ES-I3 (cell line): ENCODE measurements at regions not wholly inside any gene's neighbourhood (a gene's known extent, or its start where the extent isn't known, plus 50 kb on each side); places are given as distances from the start of the nearest gene placed in this dataset.
"Not testable (repeated sequence)": the region's sequence is repeated elsewhere in the genome, so short reads cannot be mapped to it uniquely, and the experiment has no call there.

ENCODE experiments used
- H3K36me3 ChIP-seq: 2 replicates; pipeline ENCODE4 v1.6.1; 2013; ENCODE audit warnings: mild to moderate bottlenecking, low read length, control low read depth, moderate library complexity; ENCODE audit not compliant: insufficient read depth
- H3K4me1 ChIP-seq: 2 replicates; pipeline ENCODE4 v1.6.1; 2013; ENCODE audit warnings: mild to moderate bottlenecking, control low read depth, low read length; ENCODE audit not compliant: insufficient read depth
- H3K9ac ChIP-seq: 2 replicates; pipeline ENCODE4 v1.6.1; 2013; ENCODE audit warnings: low read depth, mild to moderate bottlenecking, low read length, moderate library complexity
- H3K9me3 ChIP-seq: 2 replicates; pipeline ENCODE4 v1.6.1; 2013; ENCODE audit warnings: mild to moderate bottlenecking, low read length, moderate library complexity; ENCODE audit not compliant: control insufficient read depth, insufficient read depth

DNA sequence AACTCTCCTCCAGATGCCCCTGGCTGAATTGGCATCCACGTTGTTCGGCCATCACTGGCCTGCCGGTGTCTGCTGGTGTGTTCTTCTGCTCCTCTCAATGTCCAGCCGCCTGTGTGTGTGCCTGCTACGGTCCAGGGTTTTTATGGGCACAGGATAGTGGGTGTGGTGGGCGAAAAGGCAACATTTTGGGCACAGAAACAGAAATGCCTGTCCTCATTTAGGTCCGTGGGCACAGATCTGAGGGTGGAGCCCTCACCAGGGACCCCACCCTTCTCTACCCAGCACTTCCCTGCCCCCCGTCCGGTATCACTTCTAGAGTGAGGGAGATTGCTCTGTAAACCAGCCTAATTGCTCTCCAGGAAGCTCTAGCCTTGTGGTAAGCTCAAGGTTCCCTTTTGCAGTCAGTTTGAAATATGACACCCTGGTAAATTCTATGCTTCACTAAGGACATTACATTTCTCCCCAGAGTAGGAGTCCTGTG is 410.1 kb downstream of the MAT2B start:
- no peak overlapping the region for H3K9ac ChIP-seq
- H3K9me3 ChIP-seq, result no peaks in the 10 kb centered on the region
- H3K4me1 ChIP-seq, result peaks cover 9% of the 10 kb centered on the region

DNA sequence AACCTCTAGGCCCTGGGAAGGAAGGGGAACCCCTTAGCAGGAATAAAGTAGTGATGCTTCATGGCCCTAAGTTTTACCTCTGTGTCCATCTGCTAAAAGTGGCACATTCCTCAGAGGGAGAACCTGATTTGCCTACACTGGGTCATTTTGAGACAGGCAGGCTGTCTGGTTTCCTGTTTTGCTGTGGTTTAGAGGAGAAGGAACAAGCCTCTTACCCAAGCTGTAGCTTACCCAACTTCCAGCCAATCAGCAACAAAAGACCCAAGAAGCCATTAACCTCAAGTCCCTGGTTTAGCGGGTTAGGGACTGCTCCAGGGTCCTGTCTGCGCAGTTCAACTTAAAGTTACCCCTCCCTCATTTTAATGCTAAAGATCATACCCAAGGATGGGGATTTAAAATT is 411.0 kb downstream of the MAT2B start:
- Histone ChIP-seq H3K4me1 (peaks cover 9% of the 10 kb centered on the region), H3K9ac (no peak overlapping the region), H3K9me3 (no peaks in the 10 kb centered on the region), H3K36me3 (no peaks in the 10 kb centered on the region)

More for the DNA sequence above, 410.1 kb downstream of the MAT2B start:
- no peaks in the 10 kb centered on the region for H3K36me3 ChIP-seq

DNA sequence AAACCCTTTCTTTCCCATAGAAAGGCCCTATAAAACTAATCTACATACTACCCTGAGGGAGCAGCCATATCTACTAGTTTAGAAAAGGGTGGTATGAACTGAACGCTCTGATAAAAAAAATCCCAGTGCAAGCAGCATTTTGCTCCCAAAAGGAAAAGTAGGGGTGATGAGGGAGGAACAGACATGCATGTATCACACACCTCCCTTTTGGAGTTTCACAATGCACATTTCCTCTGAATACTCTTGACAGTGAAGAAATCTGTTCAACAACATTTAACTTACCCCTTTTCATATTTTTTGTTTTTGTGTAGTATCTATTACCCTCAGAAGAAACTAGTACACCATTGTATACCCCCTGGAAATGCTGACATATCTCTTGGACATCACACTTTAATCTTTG is 411.4 kb downstream of the MAT2B start:
- H3K9me3 ChIP-seq, result no peaks in the 10 kb centered on the region
- H3K36me3 ChIP-seq, result no peaks in the 10 kb centered on the region
- H3K9ac ChIP-seq, result no peak overlapping the region
- peaks cover 9% of the 10 kb centered on the region for H3K4me1 ChIP-seq

DNA sequence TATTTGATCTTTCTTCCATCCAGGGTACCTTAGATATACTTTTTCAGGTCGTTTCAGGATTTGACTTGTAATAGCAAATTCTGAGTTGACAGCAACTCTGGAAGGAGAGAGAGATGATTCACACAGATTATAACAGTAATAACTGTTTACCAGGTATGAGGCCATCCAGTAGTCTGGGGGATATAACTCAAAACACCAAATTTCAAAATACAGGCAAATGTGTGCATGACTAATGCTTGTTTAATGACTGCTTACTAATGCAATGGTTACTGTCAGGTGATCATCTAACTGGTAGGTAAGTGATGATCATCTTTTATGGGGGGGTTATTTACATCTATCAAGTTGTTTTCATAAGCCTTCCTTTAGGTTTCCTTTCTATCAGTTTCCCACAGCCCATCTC is 412.3 kb downstream of the MAT2B start:
- no peaks in the 10 kb centered on the region for H3K36me3 ChIP-seq
- no peaks in the 10 kb centered on the region for H3K9me3 ChIP-seq
- peaks cover 9% of the 10 kb centered on the region for H3K4me1 ChIP-seq
- no peak overlapping the region for H3K9ac ChIP-seq

DNA sequence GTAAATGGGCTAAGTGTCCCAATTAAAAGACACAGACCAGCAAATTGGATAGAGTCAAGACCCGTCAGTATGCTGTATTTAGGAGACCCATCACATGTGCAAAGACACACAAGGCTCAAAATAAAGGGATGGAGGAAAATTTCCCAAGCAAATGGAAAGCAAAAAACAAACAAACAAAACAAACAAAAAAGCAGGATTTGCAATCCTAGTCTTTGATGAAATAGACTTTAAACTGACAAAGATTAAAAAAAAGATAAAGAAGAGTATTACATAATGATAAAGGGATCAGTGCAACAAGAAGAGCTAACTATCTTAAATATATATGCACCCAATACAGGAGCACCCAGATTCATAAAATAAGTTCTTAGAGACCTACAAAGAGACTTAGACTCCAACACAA is 429.6 kb downstream of the MAT2B start:
- not testable (repeated sequence) for H3K4me1 ChIP-seq, H3K9me3 ChIP-seq, H3K36me3 ChIP-seq, H3K9ac ChIP-seq

DNA sequence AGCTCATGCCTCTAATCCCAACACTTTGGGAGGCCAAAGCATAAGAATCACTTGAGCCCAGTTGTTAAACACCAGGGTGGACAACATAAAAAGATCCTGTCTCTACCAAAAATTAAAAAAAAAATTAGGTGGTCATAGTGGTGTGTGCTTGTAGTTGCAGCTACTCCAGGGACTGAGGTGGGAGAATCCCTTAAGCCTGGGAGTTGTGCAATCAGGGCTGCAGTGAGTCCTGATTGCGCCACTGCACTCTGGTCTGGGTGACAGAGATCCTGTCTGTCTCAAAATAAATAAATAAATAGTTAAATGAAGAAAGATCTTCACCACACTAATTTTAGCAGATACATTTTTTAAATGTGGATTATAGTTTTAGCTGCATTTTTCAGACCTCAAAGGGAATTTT is 433.2 kb downstream of the MAT2B start:
- no peak overlapping the region for H3K9ac ChIP-seq
- H3K36me3 ChIP-seq, result no peaks in the 10 kb centered on the region
- H3K9me3 ChIP-seq, result no peaks in the 10 kb centered on the region
- no peaks in the 10 kb centered on the region for H3K4me1 ChIP-seq

DNA sequence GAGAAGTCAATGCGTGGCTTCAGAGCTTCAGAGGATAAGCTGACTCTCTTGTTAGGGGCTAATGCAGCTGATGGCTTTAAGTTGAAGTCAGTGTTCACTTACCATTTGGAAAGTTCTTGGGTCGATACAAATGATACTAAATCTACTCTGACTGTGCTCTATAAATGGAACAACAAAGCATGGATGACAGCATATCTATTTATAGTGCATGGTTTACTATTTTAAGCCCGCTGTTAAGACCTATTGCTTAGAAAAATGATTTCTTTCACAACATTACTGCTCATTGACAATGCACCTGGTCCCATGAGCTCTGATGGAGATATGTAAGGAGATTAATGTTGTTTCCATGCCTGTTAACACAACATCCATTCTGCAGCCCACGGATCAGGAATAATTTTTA is 435.7 kb downstream of the MAT2B start:
- Histone ChIP-seq H3K9me3 (no peaks in the 10 kb centered on the region), H3K4me1 (no peaks in the 10 kb centered on the region), H3K36me3 (no peaks in the 10 kb centered on the region), H3K9ac (no peak overlapping the region)

DNA sequence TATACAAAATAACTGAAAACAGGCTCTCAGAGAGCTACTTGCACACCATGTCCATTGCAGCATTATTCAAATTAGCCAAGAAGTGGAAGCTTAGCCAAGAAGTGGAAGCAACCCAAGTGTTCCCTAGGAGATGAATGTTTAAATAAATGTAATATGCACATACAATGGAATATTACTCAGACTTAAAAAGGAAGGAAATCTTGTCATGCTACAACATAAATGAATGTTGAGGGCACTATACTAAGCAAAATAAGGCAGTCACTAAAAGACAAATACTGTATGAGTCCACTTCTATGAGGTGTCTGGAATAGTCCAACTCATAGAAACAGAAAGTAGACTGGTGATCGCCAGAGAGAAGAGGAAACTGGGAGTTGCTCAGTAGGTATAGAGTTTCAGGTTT is 438.1 kb downstream of the MAT2B start:
- no peaks in the 10 kb centered on the region for H3K36me3 ChIP-seq
- H3K9me3 ChIP-seq, result no peaks in the 10 kb centered on the region
- no peak overlapping the region for H3K9ac ChIP-seq
- no peaks in the 10 kb centered on the region for H3K4me1 ChIP-seq

DNA sequence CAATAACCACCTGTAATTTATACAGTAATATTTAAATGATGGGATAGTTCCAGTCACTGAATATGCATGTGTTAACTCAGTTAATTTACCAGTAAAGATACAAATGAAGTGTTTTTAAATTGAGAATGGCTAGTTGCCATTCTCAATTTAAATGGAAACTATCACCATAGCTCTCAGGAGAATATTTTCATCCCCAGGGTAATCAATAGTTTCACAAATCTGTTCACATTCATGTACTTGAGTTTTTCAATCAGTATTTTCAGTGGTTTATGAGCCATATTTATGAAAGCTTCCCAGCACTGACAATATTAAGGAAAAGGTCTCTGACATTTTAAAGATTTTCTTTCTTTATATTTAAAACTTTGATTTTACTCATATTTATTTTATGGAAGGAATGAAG is 439.3 kb downstream of the MAT2B start:
- Histone ChIP-seq H3K9me3 (no peaks in the 10 kb centered on the region), H3K4me1 (no peaks in the 10 kb centered on the region), H3K9ac (no peak overlapping the region), H3K36me3 (no peaks in the 10 kb centered on the region)

DNA sequence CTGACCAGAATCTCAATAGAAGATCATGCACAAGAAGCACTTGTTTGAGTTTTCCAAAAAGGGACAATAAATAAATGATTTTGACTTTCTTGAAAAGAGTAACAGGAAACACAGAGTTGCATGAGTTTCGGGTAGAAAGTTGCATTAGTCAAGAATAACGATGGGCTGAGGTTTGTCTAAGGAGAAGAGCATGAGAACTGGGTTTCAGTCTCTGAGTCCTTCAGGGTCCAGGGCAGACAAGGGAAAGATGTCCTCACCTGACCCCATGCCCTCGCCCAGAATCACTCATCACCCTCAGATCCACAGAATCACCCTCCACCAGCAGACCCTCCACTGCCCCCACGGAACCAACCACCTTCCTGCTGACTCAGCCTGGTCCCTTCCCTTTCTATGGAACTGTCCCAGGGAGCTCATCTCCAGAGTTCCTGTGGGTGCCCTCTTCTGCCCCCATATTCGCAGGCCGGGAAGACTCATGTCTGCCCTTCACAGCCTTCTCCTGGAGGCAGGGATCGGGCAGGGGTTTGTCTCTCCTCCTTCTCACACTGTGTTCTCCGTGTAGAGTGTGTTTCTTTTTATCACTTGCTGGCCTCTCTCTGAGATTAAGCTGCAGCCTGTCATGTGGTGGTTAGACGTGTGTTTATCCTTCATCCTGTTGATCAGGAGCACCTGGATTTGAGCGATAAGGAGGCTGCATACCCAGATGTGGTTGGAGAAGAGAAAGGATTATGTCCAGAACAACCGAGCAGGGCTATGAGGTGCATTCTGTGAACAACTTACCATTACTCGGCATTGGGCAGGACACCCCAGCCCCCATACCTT is 442.6 kb downstream of the MAT2B start:
- H3K4me1 ChIP-seq, result no peaks in the 10 kb centered on the region
- H3K9me3 ChIP-seq, result no peaks in the 10 kb centered on the region
- H3K9ac ChIP-seq, result no peak overlapping the region
- no peaks in the 10 kb centered on the region for H3K36me3 ChIP-seq

DNA sequence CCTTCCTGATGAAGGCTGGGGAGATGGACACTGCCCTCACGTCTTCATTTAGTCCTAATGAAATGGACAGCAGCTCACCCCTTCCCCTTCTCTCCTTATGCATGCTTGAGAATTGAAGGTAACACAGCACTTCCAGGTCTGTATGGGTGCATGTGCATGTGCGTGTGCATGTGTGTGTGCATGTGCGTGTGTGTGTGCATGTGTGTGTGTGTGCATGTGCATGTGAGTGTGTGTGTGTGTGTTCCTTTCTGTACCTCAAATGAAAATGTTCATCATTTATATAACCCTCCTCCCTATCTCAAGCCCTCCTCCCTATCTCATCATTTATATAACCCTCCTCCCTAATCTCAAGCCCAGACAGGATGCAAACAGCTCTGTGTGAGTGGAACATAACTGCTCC is 444.8 kb downstream of the MAT2B start:
- H3K36me3 ChIP-seq, result no peaks in the 10 kb centered on the region
- H3K9ac ChIP-seq, result no peak overlapping the region
- no peaks in the 10 kb centered on the region for H3K4me1 ChIP-seq
- H3K9me3 ChIP-seq, result no peaks in the 10 kb centered on the region

DNA sequence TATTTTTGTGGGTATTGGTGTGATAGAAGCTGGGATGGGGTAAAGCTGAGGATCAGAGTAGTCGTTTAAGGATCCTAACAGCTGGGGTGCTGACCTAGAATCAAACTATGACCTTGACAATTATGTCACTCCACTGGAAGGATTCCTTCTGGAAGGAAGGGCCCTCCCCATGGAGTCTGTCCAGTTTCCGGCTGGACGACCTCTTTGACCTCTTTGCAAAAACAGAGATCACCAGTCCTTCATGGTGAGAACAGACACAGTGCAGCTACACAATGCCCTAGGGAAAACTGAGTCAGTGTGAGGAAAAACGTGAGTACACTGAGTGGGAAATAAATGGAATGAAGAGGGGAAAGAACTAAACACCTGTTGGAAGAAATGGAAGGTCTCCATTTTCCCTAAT is 445.6 kb downstream of the MAT2B start:
- no peaks in the 10 kb centered on the region for H3K36me3 ChIP-seq

DNA sequence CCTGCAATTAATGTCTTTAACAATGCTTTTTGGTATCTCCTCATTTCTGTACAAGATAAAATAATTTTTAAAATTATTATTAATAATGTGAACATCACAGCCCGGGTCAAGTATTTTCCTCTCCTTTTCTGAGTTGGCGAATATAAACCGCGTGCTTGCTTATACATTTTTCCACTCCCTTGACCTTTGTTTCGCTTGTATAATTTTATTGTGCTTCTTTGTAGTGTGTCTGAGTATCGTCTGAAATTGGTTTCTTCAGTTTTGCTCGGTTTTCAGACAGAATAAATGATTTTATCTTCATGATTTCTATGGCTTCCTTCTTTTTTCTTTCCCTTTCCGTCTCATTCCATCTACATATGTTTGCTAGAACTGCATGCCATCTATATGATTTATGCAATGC is 448.5 kb downstream of the MAT2B start:
- no peak overlapping the region for H3K9ac ChIP-seq
- no peaks in the 10 kb centered on the region for H3K36me3 ChIP-seq
- H3K9me3 ChIP-seq, result no peaks in the 10 kb centered on the region
- H3K4me1 ChIP-seq, result no peaks in the 10 kb centered on the region

More for the DNA sequence above, 445.6 kb downstream of the MAT2B start:
- H3K9ac ChIP-seq, result no peak overlapping the region
- no peaks in the 10 kb centered on the region for H3K4me1 ChIP-seq
- no peaks in the 10 kb centered on the region for H3K9me3 ChIP-seq

DNA sequence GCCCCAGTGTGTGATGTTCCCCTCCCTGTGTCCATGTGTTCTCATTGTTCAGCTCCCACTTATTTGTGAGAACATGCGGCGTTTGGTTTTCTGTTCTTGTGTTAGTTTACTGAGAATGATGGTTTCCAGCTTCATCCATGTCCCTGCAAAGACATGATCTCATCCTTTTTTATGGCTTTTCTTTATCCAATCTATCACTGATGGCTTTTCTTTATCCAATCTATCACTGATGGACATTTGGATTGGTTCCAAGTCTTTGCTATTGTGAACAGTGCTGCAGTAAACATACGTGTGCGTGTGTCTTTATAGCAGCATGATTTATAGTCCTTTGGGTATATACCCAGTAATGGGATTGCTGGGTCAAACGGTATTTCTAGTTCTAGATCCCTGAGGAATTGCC is 455.8 kb downstream of the MAT2B start:
- not testable (repeated sequence) for H3K9me3 ChIP-seq, H3K9ac ChIP-seq, H3K36me3 ChIP-seq, H3K4me1 ChIP-seq

DNA sequence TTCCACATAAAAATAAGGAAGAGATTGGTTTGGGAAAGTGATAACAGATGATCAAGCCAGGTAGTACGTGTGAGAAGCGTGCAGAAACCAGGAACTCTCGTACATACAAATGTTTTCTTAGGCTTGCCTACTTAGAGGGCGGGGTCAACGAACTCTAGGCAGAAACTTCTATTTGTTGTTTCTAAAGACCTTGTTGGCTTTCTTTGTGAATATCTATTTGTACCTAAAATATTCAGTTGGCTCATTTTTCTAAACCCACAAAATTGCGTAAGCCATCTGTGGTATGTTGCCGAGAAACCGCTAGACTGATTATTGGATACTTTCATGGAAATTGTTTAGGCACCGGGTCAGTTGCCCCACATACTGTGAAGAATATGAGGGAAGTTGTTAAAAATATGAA is 458.5 kb downstream of the MAT2B start:
- no peaks in the 10 kb centered on the region for H3K36me3 ChIP-seq
- no peaks in the 10 kb centered on the region for H3K4me1 ChIP-seq
- H3K9ac ChIP-seq, result no peak overlapping the region
- no peaks in the 10 kb centered on the region for H3K9me3 ChIP-seq
